ENCODE measurements at regions not wholly inside any gene's neighbourhood (a gene's known extent, or its start where the extent isn't known, plus 50 kb on each side); places are given as distances from the start of the nearest gene placed in this dataset.

DNA sequence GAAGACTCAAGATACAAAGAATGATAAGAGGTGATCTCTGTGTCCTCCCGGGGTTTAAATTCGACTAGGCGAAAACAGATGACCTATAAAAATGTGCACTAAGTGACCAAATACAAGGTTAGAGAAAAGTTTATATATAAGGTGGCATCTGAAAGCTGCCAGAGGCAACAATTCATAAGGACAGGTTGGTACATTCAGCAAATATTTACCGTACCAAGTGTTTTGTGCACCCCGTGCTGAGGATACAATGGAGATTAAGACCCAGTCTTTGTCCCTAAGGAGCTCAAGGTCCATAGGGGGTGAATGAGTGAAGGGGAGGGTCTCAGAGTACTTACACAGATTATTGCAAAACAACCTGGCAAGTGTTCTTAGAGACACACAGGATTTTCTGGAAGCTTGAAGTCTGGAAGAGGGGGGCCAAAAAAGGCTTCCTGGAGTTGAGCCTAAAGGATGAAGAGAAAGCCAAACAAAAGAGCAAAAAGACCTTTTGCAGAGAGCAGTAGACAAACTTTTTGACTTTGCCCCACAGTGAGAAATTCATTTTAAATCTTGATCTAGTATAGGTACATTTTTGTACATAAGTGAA lies 71.4 kb upstream of the LRIG1 start:
- no peaks in the 10 kb centered on the region for H3K36me3 ChIP-seq (ENCODE audit: control insufficient read depth in 1 of 2, insufficient read depth in 2 of 2, low read length in 2 of 2)
- no peak for DNase-seq (ENCODE audit: low read depth, low spot score)
- no peak for TF ChIP-seq CEBPB (IDR thresholded peaks at IDR 0.05; ENCODE audit: low read depth)
- TF ChIP-seq, protein P1, sequence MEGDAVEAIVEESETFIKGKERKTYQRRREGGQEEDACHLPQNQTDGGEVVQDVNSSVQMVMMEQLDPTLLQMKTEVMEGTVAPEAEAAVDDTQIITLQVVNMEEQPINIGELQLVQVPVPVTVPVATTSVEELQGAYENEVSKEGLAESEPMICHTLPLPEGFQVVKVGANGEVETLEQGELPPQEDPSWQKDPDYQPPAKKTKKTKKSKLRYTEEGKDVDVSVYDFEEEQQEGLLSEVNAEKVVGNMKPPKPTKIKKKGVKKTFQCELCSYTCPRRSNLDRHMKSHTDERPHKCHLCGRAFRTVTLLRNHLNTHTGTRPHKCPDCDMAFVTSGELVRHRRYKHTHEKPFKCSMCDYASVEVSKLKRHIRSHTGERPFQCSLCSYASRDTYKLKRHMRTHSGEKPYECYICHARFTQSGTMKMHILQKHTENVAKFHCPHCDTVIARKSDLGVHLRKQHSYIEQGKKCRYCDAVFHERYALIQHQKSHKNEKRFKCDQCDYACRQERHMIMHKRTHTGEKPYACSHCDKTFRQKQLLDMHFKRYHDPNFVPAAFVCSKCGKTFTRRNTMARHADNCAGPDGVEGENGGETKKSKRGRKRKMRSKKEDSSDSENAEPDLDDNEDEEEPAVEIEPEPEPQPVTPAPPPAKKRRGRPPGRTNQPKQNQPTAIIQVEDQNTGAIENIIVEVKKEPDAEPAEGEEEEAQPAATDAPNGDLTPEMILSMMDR (IDR thresholded peaks at IDR 0.05 in 2 of 3, conservative IDR thresholded peaks at IDR 0.05 in 1 of 3; ENCODE audit: borderline replicate concordance in 1 of 3, insufficient read depth in 1 of 3, low read depth in 2 of 3, low read length in 2 of 3) = no peak
- TF ChIP-seq ZFX (IDR thresholded peaks at IDR 0.05) = no peak
- TF ChIP-seq EZH2phosphoT487 (IDR thresholded peaks at IDR 0.05; ENCODE audit: borderline replicate concordance) = no peak
- TF ChIP-seq SP1 (IDR thresholded peaks at IDR 0.05; ENCODE audit: low read depth) = no peak
- TF ChIP-seq SIN3A (IDR thresholded peaks at IDR 0.05; ENCODE audit: low read depth) = no peak
- TF ChIP-seq JUND (IDR thresholded peaks at IDR 0.05) = no peak
- no peak for TF ChIP-seq SRF (IDR thresholded peaks at IDR 0.05; ENCODE audit: low read depth)
- TF ChIP-seq ELF1 (IDR thresholded peaks at IDR 0.05; ENCODE audit: borderline replicate concordance, low read depth) = no peak
- no peak for TF ChIP-seq FOSL1 (IDR thresholded peaks at IDR 0.05; ENCODE audit: low read depth)
- TF ChIP-seq POLR2A (IDR thresholded peaks at IDR 0.05; ENCODE audit: borderline replicate concordance, extremely low read depth, insufficient read depth, insufficient read length) = no peak
- TF ChIP-seq ZNF274 (IDR thresholded peaks at IDR 0.05; ENCODE audit: low read depth, low read length) = no peak
- no peaks in the 10 kb centered on the region for H3K9me3 ChIP-seq (ENCODE audit: control insufficient read depth in 1 of 2, insufficient read depth in 1 of 2, low read depth in 1 of 2, low read length in 2 of 2)
- no peak overlapping the region for H3K4me3 ChIP-seq (replicated peaks in 1 of 2; ENCODE audit: low read depth in 1 of 2, low read length in 2 of 2)
- H3K27me3 ChIP-seq (ENCODE audit: insufficient read depth, low read length) = no peaks in the 10 kb centered on the region
- no peak overlapping the region for H3K9ac ChIP-seq (ENCODE audit: low read length)
- ChIA-PET CTCF (no interaction called here), POLR2A (no interaction called here), RAD21 (ENCODE audit: low non-redundant PET in 1 of 2, low total read pairs in 2 of 2, uncharacterized antibody in 2 of 2, unreplicated experiment in 2 of 2) (no interaction called here)
- H3K4me2 ChIP-seq (ENCODE audit: low read length) = no peak overlapping the region
- no peaks in the 10 kb centered on the region for H3K4me1 ChIP-seq (ENCODE audit: control insufficient read depth in 1 of 2, insufficient read depth in 2 of 2, low read length in 2 of 2)
- no peaks in the 10 kb centered on the region for H3K79me2 ChIP-seq (ENCODE audit: insufficient read depth, low read length)
- H2AFZ ChIP-seq (ENCODE audit: low read depth, low read length, poor library complexity, severe bottlenecking) = no peak overlapping the region
- intact Hi-C loops (cut with micrococcal nuclease) = no loop called here
- BruUV-seq (replicated peaks) = no TSS peak
- H3K27ac ChIP-seq (ENCODE audit: low read depth, low read length) = no peak overlapping the region
- ATAC-seq = no peak
- H4K20me1 ChIP-seq (ENCODE audit: insufficient read depth) = no peaks in the 10 kb centered on the region
- no peaks in the 10 kb centered on the region for H3K9me2 ChIP-seq (ENCODE audit: insufficient read depth)

All from HCT116 (cell line).